IMR-90 (cell line): ENCODE measurements at regions not wholly inside any gene's neighbourhood (a gene's known extent, or its start where the extent isn't known, plus 50 kb on each side); places are given as distances from the start of the nearest gene placed in this dataset.

Experiments
- FOS ChIP-seq: fragments of 150-350 bp; IDR thresholded peaks from 2 replicates; pipeline ENCODE4 v1.6.1; 2016; ENCODE audit warnings: low read depth, low read length
- POLR2A ChIP-seq: IDR thresholded peaks from 2 replicates; pipeline ENCODE4 v1.6.1; 2012; ENCODE audit warnings: mild to moderate bottlenecking, low read depth, low read length
- RAD21 ChIP-seq: IDR thresholded peaks from 2 replicates; pipeline ENCODE4 v1.6.1; 2012; ENCODE audit warnings: low read length, improper control_type of control experiment
- TF ChIP-seq, protein P1 (sequence below): conservative IDR thresholded peaks from 2 replicates; pipeline ENCODE4 v1.5.1; 2012; ENCODE audit warnings: mild to moderate bottlenecking, low read depth, low read length, improper control_type of control experiment

DNA sequence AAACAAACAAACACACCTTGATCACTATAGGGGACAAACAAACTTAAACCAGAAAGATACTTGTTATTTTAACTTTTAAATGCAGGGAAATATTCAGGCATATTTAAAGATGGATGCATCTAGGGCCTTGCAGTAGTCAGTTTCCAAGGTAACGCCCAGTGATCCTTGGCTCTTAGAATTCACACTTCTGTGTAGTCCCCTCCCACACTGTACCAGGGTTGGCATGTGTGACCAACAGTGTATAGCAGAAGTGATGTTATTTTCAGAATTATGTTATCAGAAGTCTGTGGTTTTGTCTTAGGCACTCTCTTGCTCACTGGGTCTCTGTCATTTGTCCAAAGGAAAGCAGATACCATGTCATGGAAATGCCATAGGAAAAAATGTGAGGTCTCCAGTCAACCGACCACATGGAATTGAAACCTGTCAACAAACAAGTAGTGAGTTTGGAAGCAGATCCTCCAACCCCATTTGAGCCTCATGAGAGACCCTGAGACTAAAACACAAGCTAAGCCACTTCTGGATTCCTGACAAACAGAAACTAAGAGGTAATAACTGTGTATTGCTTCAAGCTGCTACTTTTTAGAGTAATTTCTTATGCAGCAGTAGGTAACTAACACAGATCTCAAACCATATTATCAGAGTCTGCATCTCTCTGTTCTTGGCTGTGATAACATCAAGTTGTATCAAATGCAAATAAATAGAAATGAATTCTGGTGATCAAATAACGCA, 670.3 kb downstream of the KCTD8 start:
- TF ChIP-seq, protein P1, sequence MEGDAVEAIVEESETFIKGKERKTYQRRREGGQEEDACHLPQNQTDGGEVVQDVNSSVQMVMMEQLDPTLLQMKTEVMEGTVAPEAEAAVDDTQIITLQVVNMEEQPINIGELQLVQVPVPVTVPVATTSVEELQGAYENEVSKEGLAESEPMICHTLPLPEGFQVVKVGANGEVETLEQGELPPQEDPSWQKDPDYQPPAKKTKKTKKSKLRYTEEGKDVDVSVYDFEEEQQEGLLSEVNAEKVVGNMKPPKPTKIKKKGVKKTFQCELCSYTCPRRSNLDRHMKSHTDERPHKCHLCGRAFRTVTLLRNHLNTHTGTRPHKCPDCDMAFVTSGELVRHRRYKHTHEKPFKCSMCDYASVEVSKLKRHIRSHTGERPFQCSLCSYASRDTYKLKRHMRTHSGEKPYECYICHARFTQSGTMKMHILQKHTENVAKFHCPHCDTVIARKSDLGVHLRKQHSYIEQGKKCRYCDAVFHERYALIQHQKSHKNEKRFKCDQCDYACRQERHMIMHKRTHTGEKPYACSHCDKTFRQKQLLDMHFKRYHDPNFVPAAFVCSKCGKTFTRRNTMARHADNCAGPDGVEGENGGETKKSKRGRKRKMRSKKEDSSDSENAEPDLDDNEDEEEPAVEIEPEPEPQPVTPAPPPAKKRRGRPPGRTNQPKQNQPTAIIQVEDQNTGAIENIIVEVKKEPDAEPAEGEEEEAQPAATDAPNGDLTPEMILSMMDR: no peak
- TF ChIP-seq POLR2A (no peak), FOS (no peak), RAD21 (no peak)
